H1 (cell line): ENCODE measurements at regions not wholly inside any gene's neighbourhood (a gene's known extent, or its start where the extent isn't known, plus 50 kb on each side); places are given as distances from the start of the nearest gene placed in this dataset.

ENCODE experiments used
- CTCF ChIA-PET: fragments of 300-600 bp; sonication (Branson Sonifier 250); formaldehyde crosslinking; loops from one replicate; lab custom pipeline; 2021; ENCODE audit not compliant: partially characterized antibody; lab: Charles Lee
- POLR2A ChIA-PET: fragments of 300-600 bp; sonication (Branson Sonifier 250); formaldehyde crosslinking; loops from one replicate; lab custom pipeline; 2021; ENCODE audit warnings: inconsistent platforms; ENCODE audit not compliant: partially characterized antibody; lab: Charles Lee
- DNase-seq, 2 experiments: peaks; one replicate each; pipeline versions ENCODE4 v3.0.0 to v3.0.0-alpha.2; 2010 to 2022; ENCODE audit warnings: low spot score in 2 of 2, low read depth in 1 of 2, mixed read lengths in 1 of 2
- FAIRE-seq: peaks from 2 replicates; lab custom pipeline; 2011; peaks lifted over from hg19 to GRCh38; lab: Jason Lieb, UNC
- H2AFZ ChIP-seq: 2 replicates; pipeline ENCODE4 v1.8.1; 2012; ENCODE audit warnings: low read length, inconsistent platforms
- H2AK5ac ChIP-seq: 2 replicates; pipeline ENCODE4 v1.6.1; 2013; ENCODE audit warnings: low read depth, low read length
- H2BK120ac ChIP-seq: replicated peaks from 2 replicates; pipeline ENCODE3; 2013; ENCODE audit warnings: low read depth, low read length, inconsistent platforms
- H2BK12ac ChIP-seq: 2 replicates; pipeline ENCODE4 v1.6.1; 2013; ENCODE audit warnings: low read depth, low read length
- H2BK15ac ChIP-seq: 2 replicates; pipeline ENCODE4 v1.6.1; 2013; ENCODE audit warnings: low read length
- H2BK20ac ChIP-seq: 2 replicates; pipeline ENCODE4 v1.6.1; 2013; ENCODE audit warnings: low read length
- H2BK5ac ChIP-seq: 2 replicates; pipeline ENCODE4 v1.6.1; 2013; ENCODE audit warnings: low read depth, low read length
- H3K14ac ChIP-seq: 2 replicates; pipeline ENCODE4 v1.6.1; 2013; ENCODE audit warnings: inconsistent platforms; ENCODE audit not compliant: insufficient read length
- H3K18ac ChIP-seq: 2 replicates; pipeline ENCODE4 v1.6.1; 2013; ENCODE audit warnings: low read length; ENCODE audit errors: extremely low read depth
- H3K23ac ChIP-seq: 2 replicates; pipeline ENCODE4 v1.6.1; 2013; ENCODE audit warnings: inconsistent platforms; ENCODE audit not compliant: insufficient read length
- H3K23me2 ChIP-seq: 2 replicates; pipeline ENCODE4 v1.6.1; 2013; ENCODE audit warnings: low read depth, low read length
- H3K27ac ChIP-seq: 2 replicates; pipeline ENCODE4 v1.6.1; 2011; ENCODE audit warnings: low read depth, low read length, inconsistent platforms
- H3K27me3 ChIP-seq, 4 experiments: replicated peaks in 1 of 4; 1 replicate in 1 of 4; 2 replicates in 3 of 4; pipeline versions ENCODE4 v1.6.1 to v1.8.1; 2011 to 2013; ENCODE audit warnings: low read length in 3 of 4, mild to moderate bottlenecking in 3 of 4, inconsistent platforms in 2 of 4, mixed read lengths in 2 of 4, moderate library complexity in 1 of 4; ENCODE audit not compliant: control insufficient read depth in 3 of 4, insufficient read depth in 3 of 4; ENCODE audit errors: extremely low read depth in 1 of 4
- H3K36me3 ChIP-seq, 4 experiments: 2 replicates each; pipeline versions ENCODE4 v1.6.1 to v1.8.1; 2011 to 2013; ENCODE audit warnings: mild to moderate bottlenecking in 4 of 4, low read length in 3 of 4, moderate library complexity in 2 of 4, control low read depth in 1 of 4, inconsistent platforms in 1 of 4; ENCODE audit not compliant: insufficient read depth in 4 of 4, control insufficient read depth in 2 of 4
- H3K4ac ChIP-seq: replicated peaks from 2 replicates; pipeline ENCODE3; 2013; ENCODE audit warnings: low read length, low read depth, mixed read lengths, inconsistent platforms; ENCODE audit not compliant: insufficient read length
- H3K4me1 ChIP-seq, 4 experiments: replicated peaks in 1 of 4; 1 replicate in 1 of 4; 2 replicates in 3 of 4; pipeline versions ENCODE4 v1.6.1 to v1.8.1; 2011 to 2013; ENCODE audit warnings: low read length in 3 of 4, inconsistent platforms in 2 of 4, mixed read lengths in 1 of 4; ENCODE audit not compliant: insufficient read depth in 4 of 4, control insufficient read depth in 3 of 4
- H3K4me2 ChIP-seq, 2 experiments: 2 replicates each; pipeline versions ENCODE4 v1.6.1 to v1.8.1; 2011 to 2013; ENCODE audit warnings: low read depth in 2 of 2, low read length in 2 of 2, control low read depth in 1 of 2, inconsistent platforms in 1 of 2, mild to moderate bottlenecking in 1 of 2; ENCODE audit not compliant: insufficient read depth in 1 of 2
- H3K4me3 ChIP-seq, 4 experiments: fragments of 200-600, 300-600 bp in 1 of 4; sonication (generic), shearing (Covaris generic), sonication (Bioruptor Twin) in 1 of 4; 2 replicates each; pipeline versions ENCODE4 v1.5.1 to v1.8.1; 2011 to 2016; ENCODE audit warnings: low read length in 4 of 4, low read depth in 3 of 4, control low read depth in 2 of 4, inconsistent platforms in 2 of 4, mild to moderate bottlenecking in 2 of 4, mixed read lengths in 1 of 4, moderate library complexity in 1 of 4; ENCODE audit not compliant: insufficient read depth in 2 of 4; ENCODE audit errors: extremely low read depth in 1 of 4
- H3K56ac ChIP-seq: replicated peaks from 2 replicates; pipeline ENCODE3; 2013; ENCODE audit warnings: low read depth, mild to moderate bottlenecking, mixed read lengths, low read length, inconsistent platforms; ENCODE audit not compliant: insufficient read length
- H3K79me1 ChIP-seq: 2 replicates; pipeline ENCODE4 v1.6.1; 2013; ENCODE audit warnings: low read depth, low read length, control low read depth
- H3K79me2 ChIP-seq, 2 experiments: 2 replicates each; pipeline versions ENCODE4 v1.6.1 to v1.8.1; 2012 to 2013; ENCODE audit warnings: low read length in 2 of 2, mild to moderate bottlenecking in 2 of 2, inconsistent platforms in 1 of 2; ENCODE audit not compliant: insufficient read depth in 2 of 2, control insufficient read depth in 1 of 2
- H3K9ac ChIP-seq, 4 experiments: replicated peaks in 1 of 4; 1 replicate in 1 of 4; 2 replicates in 3 of 4; pipeline versions ENCODE4 v1.6.1 to v1.8.1; 2011 to 2013; ENCODE audit warnings: low read depth in 3 of 4, low read length in 3 of 4, control low read depth in 2 of 4, mild to moderate bottlenecking in 2 of 4, moderate library complexity in 2 of 4, inconsistent platforms in 1 of 4; ENCODE audit errors: extremely low read depth in 1 of 4
- H3K9me3 ChIP-seq, 2 experiments: 2 replicates each; pipeline versions ENCODE4 v1.6.1 to v1.8.1; 2012 to 2013; ENCODE audit warnings: mild to moderate bottlenecking in 2 of 2, moderate library complexity in 2 of 2, control low read depth in 1 of 2, inconsistent platforms in 1 of 2, low read depth in 1 of 2, low read length in 1 of 2, mixed read lengths in 1 of 2; ENCODE audit not compliant: insufficient read depth in 2 of 2
- H4K20me1 ChIP-seq, 2 experiments: replicated peaks in 1 of 2; 2 replicates each; pipeline versions ENCODE3 to v1.8.1; 2011 to 2013; ENCODE audit warnings: inconsistent platforms in 2 of 2, low read length in 2 of 2, mild to moderate bottlenecking in 1 of 2; ENCODE audit not compliant: insufficient read depth in 2 of 2, control insufficient read depth in 1 of 2
- H4K5ac ChIP-seq: 2 replicates; pipeline ENCODE4 v1.6.1; 2013; ENCODE audit warnings: low read length, low read depth, mixed read lengths, inconsistent platforms; ENCODE audit not compliant: insufficient read length
- H4K8ac ChIP-seq: 2 replicates; pipeline ENCODE4 v1.8.0; 2013; ENCODE audit warnings: mild to moderate bottlenecking, moderate library complexity, low read length, inconsistent platforms; ENCODE audit not compliant: insufficient read depth; ENCODE audit errors: extremely low read depth
- H4K91ac ChIP-seq: replicated peaks from 2 replicates; pipeline ENCODE3; 2013; ENCODE audit warnings: low read length, mixed read lengths, inconsistent platforms; ENCODE audit not compliant: insufficient read length
- CBX5 ChIP-seq: fragments of 300-800, 300-1000 bp; sonication (generic); IDR thresholded peaks from 2 replicates; pipeline ENCODE4 v1.7.1; 2016; ENCODE audit warnings: antibody characterized with exemption, low read length, low read depth
- CHD1 ChIP-seq: IDR thresholded peaks from 2 replicates; pipeline ENCODE4 v1.6.1; 2012; ENCODE audit warnings: low read depth, low read length, improper control_type of control experiment
- GTF2F1 ChIP-seq: IDR thresholded peaks from 2 replicates; pipeline ENCODE4 v1.6.1; 2012; ENCODE audit warnings: low read depth, low read length, improper control_type of control experiment, borderline replicate concordance
- HDAC6 ChIP-seq: IDR thresholded peaks from one replicate; pipeline ENCODE4 v1.7.1; 2012; ENCODE audit warnings: low read depth, mild to moderate bottlenecking, inconsistent platforms, low read length, moderate library complexity
- SP2 ChIP-seq: IDR thresholded peaks from 2 replicates; pipeline ENCODE4 v1.6.1; 2012; ENCODE audit warnings: mild to moderate bottlenecking, low read length, inconsistent platforms
- TBP ChIP-seq: IDR thresholded peaks from 2 replicates; pipeline ENCODE4 v1.6.1; 2011; ENCODE audit warnings: low read depth, low read length, improper control_type of control experiment
- WGBS, 2 experiments: shearing (Covaris generic) in 1 of 2; methylation state at CpG; one replicate each; pipeline versions ENCODE4 v1.1.6 to v1.1.7; 2013 to 2015; ENCODE audit warnings: low lambda C conversion rate in 2 of 2, mixed read lengths in 2 of 2, inconsistent platforms in 1 of 2, low coverage in 1 of 2, missing lambda C conversion rate in 1 of 2; ENCODE audit not compliant: insufficient replicate concordance in 2 of 2, insufficient coverage in 1 of 2, insufficient read length in 1 of 2; ENCODE audit errors: extremely low coverage in 1 of 2, missing lambda C conversion rate in 1 of 2; 5-methylcytosine and 5-hydroxymethylcytosine counted together

DNA sequence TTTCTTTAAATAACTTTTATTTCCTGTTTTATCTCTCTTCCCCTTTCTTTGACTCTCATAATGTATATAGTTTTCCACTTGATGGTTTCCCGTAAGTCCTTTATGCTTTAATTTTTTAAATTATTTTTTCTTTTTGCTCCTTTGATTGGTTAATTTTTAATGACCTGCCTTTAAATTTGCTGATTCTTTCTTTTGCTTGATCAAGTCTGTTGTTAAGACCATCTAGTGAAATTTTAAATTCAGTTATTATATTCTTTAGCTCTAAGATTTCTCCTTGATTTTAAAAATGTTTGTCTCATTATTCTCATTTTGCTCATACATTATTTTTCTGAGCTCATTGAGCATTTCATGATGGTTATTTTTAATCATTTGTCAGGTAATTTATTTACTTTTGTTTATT lies 718.6 kb downstream of the METTL15 start (continued):
- TF ChIP-seq GTF2F1: no peak

DNA sequence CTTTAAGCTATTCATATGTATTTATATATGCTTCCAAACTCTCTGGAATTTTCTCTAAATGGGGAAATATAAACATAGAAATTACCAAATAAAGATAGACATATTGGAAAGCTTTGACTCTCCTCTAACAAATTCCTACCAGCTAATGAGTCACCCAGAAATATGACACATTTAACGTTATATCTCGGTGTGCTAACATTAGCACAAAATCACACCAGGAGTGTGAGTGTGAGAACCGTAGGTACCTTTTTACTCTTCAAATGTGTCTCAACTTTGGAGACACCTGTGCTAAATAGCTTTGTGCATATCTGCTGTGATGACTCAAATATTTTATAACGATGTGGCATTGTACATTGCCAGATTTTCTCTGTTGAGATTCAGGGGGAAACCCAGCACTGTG lies 714.4 kb downstream of the METTL15 start:
- Histone ChIP-seq H4K20me1 (no peaks in the 10 kb centered on the region), H3K23me2 (no peaks in the 10 kb centered on the region), H3K56ac (no peak overlapping the region), H2BK20ac (no peak overlapping the region), H4K5ac (no peak overlapping the region), H2AFZ (no peak overlapping the region), H3K9ac (no peak overlapping the region), H2BK120ac (no peak overlapping the region), H3K9me3 (no peaks in the 10 kb centered on the region), H3K4me2 (no peak overlapping the region), H3K18ac (no peak overlapping the region), H3K4me3 (no peak overlapping the region), H2BK5ac (no peak overlapping the region), H3K36me3 (no peaks in the 10 kb centered on the region), H2AK5ac (no peak overlapping the region), H3K14ac (no peak overlapping the region), H4K8ac (no peak overlapping the region), H4K91ac (no peak overlapping the region), H3K27me3 (no peaks in the 10 kb centered on the region), H2BK12ac (no peak overlapping the region), H3K4ac (no peak overlapping the region), H3K79me2 (no peaks in the 10 kb centered on the region), H3K79me1 (no peaks in the 10 kb centered on the region), H3K4me1 (no peaks in the 10 kb centered on the region), H3K27ac (no peak overlapping the region), H3K23ac (no peak overlapping the region), H2BK15ac (no peak overlapping the region)
- no peak for DNase-seq
- no peak for FAIRE-seq
- TF ChIP-seq HDAC6 (no peak), CBX5 (no peak), CHD1 (no peak), TBP (no peak), SP2 (no peak)
- 92% methylated on average over 4 of the region's 4 CpGs; no CpG with 5 or more reads in 1 of the 2 experiments for WGBS, 2 experiments
- CTCF ChIA-PET: interaction anchor here (1.5 kb wide), 1 partner anchor 198 kb away, joined by 3 read pairs; no protein-coding TSS in a partner anchor
- POLR2A ChIA-PET: no interaction called here
